ENCODE measurements at regions not wholly inside any gene's neighbourhood (a gene's known extent, or its start where the extent isn't known, plus 50 kb on each side); places are given as distances from the start of the nearest gene placed in this dataset.
"Not testable (repeated sequence)": the region's sequence is repeated elsewhere in the genome, so short reads cannot be mapped to it uniquely, and the experiment has no call there.

- H3K4me3 ChIP-seq (ENCODE audit: low read depth, low read length) = no peak overlapping the region
- DNase-seq (ENCODE audit: low read depth) = no peak
Observed at GRCh38 chr13:34722922-34723321, 219.1 kb upstream of the NBEA start.

GRCh38 chr13:34730961-34731360 lies 211.1 kb upstream of the NBEA start:
- no peak for DNase-seq (ENCODE audit: low read depth)
- no peak overlapping the region for H3K4me3 ChIP-seq (ENCODE audit: low read depth, low read length)

GRCh38 chr13:34731486-34731885 lies 210.6 kb upstream of the NBEA start:
- no peak overlapping the region for H3K4me3 ChIP-seq (ENCODE audit: low read depth, low read length)
- no peak for DNase-seq (ENCODE audit: low read depth)

GRCh38 chr13:34733721-34734120 lies 208.3 kb upstream of the NBEA start:
- no peak overlapping the region for H3K4me3 ChIP-seq (ENCODE audit: low read depth, low read length)
- DNase-seq (ENCODE audit: low read depth) = no peak

GRCh38 chr13:34734932-34735331 lies 207.1 kb upstream of the NBEA start:
- no peak for DNase-seq (ENCODE audit: low read depth)
- no peak overlapping the region for H3K4me3 ChIP-seq (ENCODE audit: low read depth, low read length)

DNA sequence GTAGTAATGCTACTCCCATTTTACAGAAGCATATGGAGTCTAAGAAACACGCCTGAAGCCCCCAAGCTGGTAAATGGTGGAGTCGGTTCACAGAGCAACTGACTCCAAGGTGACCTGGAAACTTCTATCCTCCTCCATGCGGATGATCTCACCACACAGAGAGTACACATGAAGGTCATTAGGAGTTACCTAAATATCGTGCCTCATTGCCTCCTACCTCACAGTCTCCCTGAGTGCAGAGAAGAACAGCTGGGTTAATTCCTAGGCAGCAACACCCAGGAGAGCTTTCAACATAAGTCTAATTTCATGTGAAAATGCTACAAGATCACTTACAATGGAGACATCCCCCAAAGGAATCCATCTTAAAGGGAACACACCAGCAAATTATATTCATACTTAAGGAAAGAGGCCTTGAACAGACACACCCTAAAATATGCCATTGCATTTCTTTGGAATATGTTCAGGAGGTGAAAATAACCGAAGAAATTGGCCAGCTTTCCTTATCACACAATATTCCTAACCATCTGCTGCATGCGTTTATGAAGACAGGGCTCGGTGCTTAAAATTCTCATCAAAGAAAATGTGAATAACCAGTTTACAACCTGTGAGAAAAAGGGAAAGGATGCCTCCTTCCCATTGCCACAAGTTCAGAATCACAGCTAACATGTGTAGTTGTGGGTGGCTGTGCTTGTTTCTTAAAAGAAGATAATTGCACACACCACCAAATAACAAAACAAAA lies 203.6 kb upstream of the NBEA start:
- no peak overlapping the region for H3K4me3 ChIP-seq (ENCODE audit: low read depth, low read length)
- no peak for DNase-seq (ENCODE audit: low read depth)

DNA sequence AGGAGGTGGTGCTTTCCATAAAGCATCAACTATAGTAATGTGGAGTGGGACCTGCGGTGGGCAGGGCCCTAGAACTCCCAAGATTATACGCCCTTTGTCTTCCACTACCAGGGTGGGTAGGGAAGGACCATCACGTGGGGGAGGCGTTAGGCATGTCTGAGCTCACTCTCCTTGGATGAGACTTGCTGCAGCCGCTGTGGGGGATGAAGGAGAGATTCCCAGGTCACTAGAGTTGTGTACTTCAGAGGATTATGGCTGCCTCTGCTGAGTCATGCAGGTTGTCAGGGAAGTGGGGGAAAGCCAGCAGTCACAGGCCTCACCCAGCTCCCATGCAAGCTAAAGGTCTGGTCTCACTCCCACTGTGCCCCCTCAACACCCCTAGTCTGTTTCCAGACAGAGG lies 195.0 kb upstream of the NBEA start:
- H3K4me3 ChIP-seq (ENCODE audit: low read depth, low read length); DNase-seq (ENCODE audit: low read depth): not testable (repeated sequence)

DNA sequence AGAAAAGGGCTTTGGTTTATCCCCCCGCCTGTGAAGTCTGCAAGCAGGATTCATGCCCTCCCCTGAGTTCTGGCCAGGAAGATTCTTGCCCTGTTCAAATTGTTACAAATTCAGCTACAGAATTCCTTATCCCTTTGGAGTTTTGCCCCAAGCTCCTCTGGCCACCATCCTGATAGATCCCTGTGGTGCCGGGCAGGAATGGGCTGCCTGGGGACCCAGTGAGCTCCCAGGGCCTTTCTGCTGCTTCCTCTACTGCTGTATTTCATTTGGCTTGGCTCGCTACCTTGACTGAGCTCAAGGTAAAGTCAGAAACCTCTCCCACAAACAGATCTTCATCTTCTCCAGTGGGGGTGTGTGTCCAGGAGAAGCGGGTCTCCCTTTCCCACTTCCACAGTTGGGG lies 194.6 kb upstream of the NBEA start:
- H3K4me3 ChIP-seq (ENCODE audit: low read depth, low read length) = no peak overlapping the region
- no peak for DNase-seq (ENCODE audit: low read depth)

GRCh38 chr13:34748073-34748472 lies 194.0 kb upstream of the NBEA start:
- no peak for DNase-seq (ENCODE audit: low read depth)
- no peak overlapping the region for H3K4me3 ChIP-seq (ENCODE audit: low read depth, low read length)

GRCh38 chr13:34748596-34748995 lies 193.5 kb upstream of the NBEA start:
- DNase-seq (ENCODE audit: low read depth) = no peak
- H3K4me3 ChIP-seq (ENCODE audit: low read depth, low read length) = no peak overlapping the region

DNA sequence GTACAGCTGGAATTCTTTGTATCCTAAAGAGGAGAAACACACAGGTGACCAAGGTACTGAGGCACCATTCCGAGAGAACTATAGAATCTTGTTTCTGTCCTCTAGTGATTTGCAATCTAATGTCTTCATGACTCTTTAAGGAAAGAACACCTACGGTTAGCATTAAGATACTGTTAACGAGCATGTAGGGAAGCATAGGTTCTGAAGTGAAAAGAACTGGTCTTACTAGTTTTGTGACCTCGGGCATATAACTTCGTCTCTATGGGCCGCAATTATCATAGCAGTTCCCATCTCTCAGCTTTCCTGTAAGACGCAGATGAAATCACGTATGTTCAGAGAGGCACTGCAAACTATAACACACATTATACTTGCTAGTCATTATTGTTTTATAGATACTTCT lies 193.0 kb upstream of the NBEA start:
- no peak for DNase-seq (ENCODE audit: low read depth)
- H3K4me3 ChIP-seq (ENCODE audit: low read depth, low read length) = no peak overlapping the region

DNA sequence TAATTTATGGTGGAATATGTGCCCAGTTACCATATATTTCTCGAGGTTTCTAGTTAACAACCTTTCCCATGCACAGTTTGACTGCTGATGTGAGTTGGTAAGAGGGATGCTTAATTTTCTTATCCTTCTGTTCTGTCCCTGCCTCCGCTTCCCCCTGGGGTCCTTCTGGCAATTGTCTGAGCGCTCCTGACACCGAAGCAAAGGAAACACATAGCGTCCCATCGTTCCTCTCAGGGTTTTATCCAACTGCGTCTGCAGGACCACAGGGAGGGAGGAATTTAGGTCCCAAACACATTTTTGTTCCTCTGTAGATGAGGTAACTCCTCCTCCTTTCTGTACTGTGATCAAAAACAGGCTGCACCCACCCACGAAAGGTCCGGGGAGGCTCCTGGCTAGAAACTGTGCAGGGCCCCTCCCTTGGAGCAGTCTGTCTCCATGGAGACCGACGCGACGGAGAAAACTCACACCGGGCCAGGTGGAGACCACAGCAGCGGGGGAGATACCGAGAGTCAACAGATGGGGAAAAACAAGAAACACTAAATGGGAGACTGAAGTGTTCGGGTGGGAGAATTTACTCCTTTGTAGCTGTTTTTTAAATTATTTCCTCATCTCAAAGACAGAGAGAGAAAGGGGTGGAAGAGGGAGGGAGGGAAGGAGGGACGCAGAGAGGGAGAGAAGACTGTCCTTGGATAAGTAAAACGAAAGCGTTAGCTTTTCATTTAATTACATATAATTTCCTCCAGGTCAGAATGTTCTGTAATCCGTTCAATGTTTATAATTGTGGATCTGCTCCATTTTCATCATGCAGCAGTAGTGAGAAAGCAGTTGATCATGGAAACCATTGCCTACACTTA lies 191.8 kb upstream of the NBEA start:
- peak overlapping the region; percentile 6 for H3K4me3 ChIP-seq (ENCODE audit: low read depth, low read length)
- no peak for DNase-seq (ENCODE audit: low read depth)

DNA sequence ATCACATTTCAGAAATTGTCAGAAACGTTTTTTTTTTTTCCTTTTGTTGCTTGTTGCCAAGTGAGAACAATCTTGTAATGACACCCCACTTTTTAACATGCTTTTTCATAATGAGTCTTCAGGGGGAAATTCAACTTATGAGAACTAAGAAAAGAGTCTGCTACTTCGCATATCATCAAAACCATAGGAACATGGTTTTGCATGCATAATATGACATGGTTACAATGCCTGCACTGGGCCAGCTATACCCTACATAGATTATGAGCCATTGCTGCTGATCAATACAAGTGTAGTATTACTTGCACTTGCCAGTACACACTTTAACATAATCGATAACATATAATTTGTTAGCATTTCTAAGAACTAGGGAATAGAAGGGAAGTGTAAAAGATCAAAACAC lies 191.0 kb upstream of the NBEA start:
- H3K4me3 ChIP-seq (ENCODE audit: low read depth, low read length) = no peak overlapping the region

DNA sequence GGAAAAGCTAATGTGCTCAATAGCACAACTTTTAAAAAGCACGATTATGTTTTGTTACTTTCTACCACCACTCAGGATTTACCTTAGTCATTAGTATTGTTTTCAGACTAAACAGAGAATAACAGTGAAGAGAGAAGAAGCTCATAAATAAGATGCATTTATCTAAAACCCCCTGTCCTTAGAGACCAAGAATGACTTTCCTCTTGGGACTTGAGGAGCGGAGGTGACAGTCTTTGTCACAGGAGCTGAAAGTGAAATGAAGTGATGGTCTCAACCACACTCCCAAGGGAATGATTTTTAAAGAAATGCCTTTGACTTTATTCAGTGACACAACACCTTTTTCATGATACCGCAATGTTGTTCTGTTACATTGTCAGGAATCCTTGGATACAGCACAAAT lies 190.6 kb upstream of the NBEA start:
- no peak for DNase-seq (ENCODE audit: low read depth)
- H3K4me3 ChIP-seq (ENCODE audit: low read depth, low read length) = no peak overlapping the region

More for the DNA sequence above, 191.0 kb upstream of the NBEA start:
- no peak for DNase-seq (ENCODE audit: low read depth)

DNA sequence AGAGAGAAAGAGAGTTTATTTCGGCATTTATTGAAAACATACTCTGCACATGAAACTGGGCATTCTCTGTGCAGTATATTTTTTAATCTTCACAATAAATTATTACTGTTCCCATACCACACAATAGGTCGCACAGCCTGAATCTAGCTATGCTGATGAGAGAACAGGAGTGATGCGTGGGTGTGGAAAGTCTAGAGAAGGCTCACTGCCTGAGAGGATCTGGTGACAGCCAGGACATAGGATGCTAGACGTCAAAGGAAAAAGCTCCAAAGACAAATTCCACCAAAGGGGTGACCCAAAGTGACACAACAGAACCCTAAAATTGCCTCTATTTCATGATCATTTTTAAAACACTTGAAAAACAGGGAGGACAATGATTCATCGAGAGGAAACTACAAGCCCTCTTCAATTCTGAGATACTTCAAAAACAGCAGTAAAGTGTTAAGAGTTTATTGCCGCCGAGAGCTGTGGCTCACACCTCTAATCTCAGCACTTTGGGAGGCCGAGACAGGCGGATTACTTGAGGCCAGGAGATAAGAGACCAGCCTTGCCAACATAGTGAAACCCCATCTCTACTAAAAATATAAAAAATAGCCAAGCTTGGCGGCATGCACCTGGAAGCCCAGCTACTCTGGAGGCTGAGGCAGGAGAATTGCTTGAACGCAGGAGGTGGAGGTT lies 189.6 kb upstream of the NBEA start:
- H3K4me3 ChIP-seq (ENCODE audit: low read depth, low read length) = no peak overlapping the region
- no peak for DNase-seq (ENCODE audit: low read depth)

DNA sequence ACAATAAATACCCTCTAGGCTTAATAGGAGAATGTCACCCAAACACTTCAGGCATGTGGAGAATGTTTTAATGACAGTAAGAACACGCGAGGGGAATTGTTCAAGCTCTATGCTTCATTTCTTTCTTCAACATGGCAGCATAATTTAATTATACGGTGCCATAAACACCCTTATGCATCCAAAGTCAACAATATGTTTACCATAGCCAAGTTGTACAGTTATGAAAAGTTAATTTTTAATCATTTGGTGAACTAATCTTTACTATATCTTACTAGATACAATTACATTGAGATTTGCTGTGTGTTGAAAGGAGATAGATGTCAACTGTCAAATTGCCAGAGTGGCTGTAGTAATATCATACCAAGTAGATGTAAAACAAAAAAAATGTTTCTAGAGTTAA lies 185.9 kb upstream of the NBEA start:
- DNase-seq (ENCODE audit: low read depth) = no peak
- H3K4me3 ChIP-seq (ENCODE audit: low read depth, low read length) = no peak overlapping the region

DNA sequence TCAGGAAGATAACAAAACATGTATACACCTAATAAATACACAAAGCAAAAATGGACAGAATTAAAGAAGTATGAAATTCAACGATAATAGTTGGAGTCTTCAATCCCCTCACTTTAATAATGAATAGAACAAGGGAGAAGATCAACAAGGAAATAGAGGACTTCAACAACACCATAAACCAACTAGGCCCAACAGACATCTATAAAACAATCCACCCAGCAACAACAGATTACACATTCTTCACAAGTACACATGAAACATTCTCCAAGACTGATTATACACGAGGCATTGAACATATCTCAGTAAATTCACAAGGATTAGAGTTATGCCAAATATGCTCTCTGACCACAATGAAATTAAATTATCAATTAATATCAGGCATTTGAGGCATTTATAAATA lies 185.5 kb upstream of the NBEA start:
- no peak overlapping the region for H3K4me3 ChIP-seq (ENCODE audit: low read depth, low read length)
- DNase-seq (ENCODE audit: low read depth) = no peak

DNA sequence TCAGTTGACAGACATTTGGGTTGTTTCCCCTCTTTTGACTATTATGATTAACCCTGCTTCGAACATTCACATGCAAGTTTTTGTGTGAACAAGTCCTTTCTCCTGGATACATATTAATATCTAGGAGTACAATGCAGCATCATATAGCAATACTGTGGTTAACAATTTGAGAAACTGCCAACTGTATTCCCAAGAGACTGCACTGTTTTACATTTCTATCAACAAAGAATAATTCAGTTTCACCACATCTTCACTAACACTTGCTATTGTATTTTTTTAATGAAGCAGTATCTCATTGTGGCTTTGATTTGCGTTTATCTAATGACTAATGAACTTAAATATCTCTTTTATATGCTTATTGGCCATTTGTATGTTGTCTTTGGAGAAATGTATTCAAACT lies 184.6 kb upstream of the NBEA start:
- no peak for DNase-seq (ENCODE audit: low read depth)

DNA sequence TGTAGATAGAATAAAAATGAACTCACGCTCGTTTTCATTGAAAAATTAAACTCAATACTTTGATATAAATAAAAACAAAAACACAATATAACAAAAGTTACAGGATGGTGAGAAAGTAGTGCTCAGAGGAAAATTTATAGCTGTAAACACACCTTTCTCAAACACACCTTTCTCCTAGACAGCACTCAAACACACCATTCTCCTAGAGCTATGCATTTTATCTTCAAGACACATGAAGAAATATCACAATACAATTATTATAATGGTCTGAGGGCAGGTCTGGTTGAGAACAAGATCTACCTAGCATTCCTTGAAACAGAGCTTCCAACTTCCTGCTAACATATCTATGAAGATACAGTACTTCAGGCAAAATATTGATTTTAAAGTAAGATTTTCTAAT lies 183.4 kb upstream of the NBEA start:
- H3K4me3 ChIP-seq (ENCODE audit: low read depth, low read length) = no peak overlapping the region
- DNase-seq (ENCODE audit: low read depth) = no peak

More for the DNA sequence above, 184.6 kb upstream of the NBEA start:
- no peak overlapping the region for H3K4me3 ChIP-seq (ENCODE audit: low read depth, low read length)

GRCh38 chr13:34762312-34762711 lies 179.8 kb upstream of the NBEA start:
- DNase-seq (ENCODE audit: low read depth) = no peak
- no peak overlapping the region for H3K4me3 ChIP-seq (ENCODE audit: low read depth, low read length)
